Loucy (cell line): ENCODE measurements at regions not wholly inside any gene's neighbourhood (a gene's known extent, or its start where the extent isn't known, plus 50 kb on each side); places are given as distances from the start of the nearest gene placed in this dataset.

Source experiments
- H2AFZ ChIP-seq: fragments of 200-600 bp; sonication (generic); 2 replicates; pipeline ENCODE4 v1.6.0; 2016; ENCODE audit warnings: antibody characterized with exemption, mild to moderate bottlenecking, low read length, moderate library complexity
- H3F3A ChIP-seq: fragments of 200-600 bp; 2 replicates; pipeline ENCODE4 v1.6.0; 2016; ENCODE audit warnings: antibody characterized with exemption, low read depth, mild to moderate bottlenecking
- H3K27me3 ChIP-seq: fragments of 200-600 bp; sonication (generic); 2 replicates; pipeline ENCODE4 v1.6.1; 2014; ENCODE audit warnings: low read length, mild to moderate bottlenecking; ENCODE audit not compliant: insufficient read depth, poor library complexity, severe bottlenecking
- H3K36me3 ChIP-seq: fragments of 200-600 bp; sonication (generic); 2 replicates; pipeline ENCODE4 v1.6.1; 2016; ENCODE audit warnings: low read length; ENCODE audit not compliant: insufficient read depth
- H3K4me1 ChIP-seq: fragments of 200-600 bp; sonication (generic); 2 replicates; pipeline ENCODE4 v1.5.1; 2014; ENCODE audit warnings: low read length, mild to moderate bottlenecking; ENCODE audit not compliant: insufficient read depth, poor library complexity, severe bottlenecking
- H3K4me2 ChIP-seq: fragments of 200-600 bp; sonication (generic); 2 replicates; pipeline ENCODE4 v1.6.0; 2014; ENCODE audit warnings: antibody characterized with exemption, low read length, low read depth, mild to moderate bottlenecking; ENCODE audit not compliant: poor library complexity, severe bottlenecking
- H3K4me3 ChIP-seq: fragments of 200-600 bp; sonication (generic); 2 replicates; pipeline ENCODE4 v1.5.1; 2014; ENCODE audit warnings: low read length, mild to moderate bottlenecking, mixed read lengths; ENCODE audit not compliant: poor library complexity, severe bottlenecking
- H3K79me2 ChIP-seq: fragments of 200-600 bp; sonication (generic); 2 replicates; pipeline ENCODE4 v1.6.1; 2014; ENCODE audit warnings: low read length; ENCODE audit not compliant: insufficient read depth
- H3K9ac ChIP-seq: fragments of 200-600 bp; sonication (generic); 2 replicates; pipeline ENCODE4 v1.6.0; 2014; ENCODE audit warnings: mild to moderate bottlenecking, low read depth, low read length, moderate library complexity; ENCODE audit not compliant: poor library complexity, severe bottlenecking
- H3K9me2 ChIP-seq: fragments of 200-600 bp; sonication (generic); replicated peaks from 2 replicates; pipeline ENCODE4 v1.6.1; 2016; ENCODE audit warnings: low read depth, low read length, mixed read lengths
- H3K9me3 ChIP-seq: fragments of 200-600 bp; sonication (generic); 2 replicates; pipeline ENCODE4 v1.6.1; 2014; ENCODE audit warnings: mild to moderate bottlenecking, antibody characterized with exemption, low read length, low read depth; ENCODE audit not compliant: insufficient read depth
- H4K20me1 ChIP-seq: fragments of 200-600 bp; sonication (generic); 2 replicates; pipeline ENCODE4 v1.6.0; 2014; ENCODE audit warnings: antibody characterized with exemption, low read length, mild to moderate bottlenecking; ENCODE audit not compliant: insufficient read depth, poor library complexity, severe bottlenecking
- CTCF ChIP-seq: fragments of 200-600 bp; sonication (generic); conservative IDR thresholded peaks from 2 replicates; pipeline ENCODE4 v1.5.1; 2014; ENCODE audit warnings: mild to moderate bottlenecking, antibody characterized with exemption, low read length
- EZH2phosphoT487 ChIP-seq: fragments of 200-600 bp; IDR thresholded peaks from 2 replicates; pipeline ENCODE4 v1.6.1; 2018; ENCODE audit warnings: antibody characterized with exemption, mild to moderate bottlenecking, moderate library complexity, borderline replicate concordance

- Histone ChIP-seq H2AFZ (no peak overlapping the region), H3K27me3 (no peaks in the 10 kb centered on the region), H3K4me1 (no peaks in the 10 kb centered on the region), H3K9ac (no peak overlapping the region), H3K9me2 (no peaks in the 10 kb centered on the region), H3K9me3 (no peaks in the 10 kb centered on the region), H4K20me1 (no peaks in the 10 kb centered on the region), H3F3A (no peaks in the 10 kb centered on the region), H3K79me2 (no peaks in the 10 kb centered on the region), H3K36me3 (no peaks in the 10 kb centered on the region), H3K4me3 (no peak overlapping the region), H3K4me2 (no peak overlapping the region)
- TF ChIP-seq CTCF: peak; percentile 41
- TF ChIP-seq EZH2phosphoT487: no peak
Measured at GRCh38 chr4:45944000-45944399, 179.9 kb downstream of the GABRG1 start.

GRCh38 chr4:45939056-45939455 lies 184.8 kb downstream of the GABRG1 start:
- Histone ChIP-seq H3K9ac (no peak overlapping the region), H3F3A (no peaks in the 10 kb centered on the region), H3K4me1 (no peaks in the 10 kb centered on the region)

GRCh38 chr4:45931154-45931553 lies 192.7 kb downstream of the GABRG1 start:
- H3K4me2 ChIP-seq: no peak overlapping the region
- no peaks in the 10 kb centered on the region for H3K79me2 ChIP-seq
- H3K9me3 ChIP-seq: no peaks in the 10 kb centered on the region
- no peak overlapping the region for H3K4me3 ChIP-seq
- H3K27me3 ChIP-seq: no peaks in the 10 kb centered on the region
- H3K36me3 ChIP-seq: no peaks in the 10 kb centered on the region
- no peak overlapping the region for H3K9ac ChIP-seq
- H3K4me1 ChIP-seq: no peaks in the 10 kb centered on the region
- H3K9me2 ChIP-seq: no peaks in the 10 kb centered on the region
- no peaks in the 10 kb centered on the region for H4K20me1 ChIP-seq
- H2AFZ ChIP-seq: no peak overlapping the region
- no peaks in the 10 kb centered on the region for H3F3A ChIP-seq
- TF ChIP-seq EZH2phosphoT487: no peak
- TF ChIP-seq CTCF: no peak

More at GRCh38 chr4:45939056-45939455, 184.8 kb downstream of the GABRG1 start:
- TF ChIP-seq CTCF (no peak), EZH2phosphoT487 (no peak)
- Histone ChIP-seq H3K9me2 (no peaks in the 10 kb centered on the region), H3K9me3 (no peaks in the 10 kb centered on the region), H3K4me2 (no peak overlapping the region), H3K27me3 (no peaks in the 10 kb centered on the region), H4K20me1 (no peaks in the 10 kb centered on the region), H3K36me3 (no peaks in the 10 kb centered on the region), H2AFZ (no peak overlapping the region), H3K79me2 (no peaks in the 10 kb centered on the region), H3K4me3 (no peak overlapping the region)
